ENCODE measurements at regions not wholly inside any gene's neighbourhood (a gene's known extent, or its start where the extent isn't known, plus 50 kb on each side); places are given as distances from the start of the nearest gene placed in this dataset.

- no peak for DNase-seq
- Mint-ChIP-seq H3K9me3 (peaks cover 4% of the 10 kb centered on the region), H3K4me1 (no peaks in the 10 kb centered on the region), H3K36me3 (no peaks in the 10 kb centered on the region), H3K27ac (no peak overlapping the region), H3K27me3 (no peaks in the 10 kb centered on the region), H3K4me3 (no peak overlapping the region)
- POLR2A ChIA-PET = no interaction called here
- ATAC-seq (ENCODE audit: low read depth) = no peak
These were observed 606.7 kb upstream of the LRRC4C start for GRCh38 chr11:42066113-42066512.

- ATAC-seq (ENCODE audit: low read depth) (no peak), DNase-seq (no peak)
- Mint-ChIP-seq H3K27me3 (no peaks in the 10 kb centered on the region), H3K27ac (no peak overlapping the region), H3K4me1 (no peaks in the 10 kb centered on the region), H3K36me3 (no peaks in the 10 kb centered on the region), H3K9me3 (peaks cover 5% of the 10 kb centered on the region), H3K4me3 (no peak overlapping the region)
- POLR2A ChIA-PET = no interaction called here
These were observed 614.9 kb upstream of the LRRC4C start for GRCh38 chr11:42074306-42074705.

- no peak for ATAC-seq (ENCODE audit: low read depth)
- no peak overlapping the region for H3K27ac Mint-ChIP-seq
- no peaks in the 10 kb centered on the region for H3K36me3 Mint-ChIP-seq
- peaks cover 7% of the 10 kb centered on the region for H3K9me3 Mint-ChIP-seq
- H3K4me1 Mint-ChIP-seq = no peaks in the 10 kb centered on the region
- POLR2A ChIA-PET = no interaction called here
- no peak overlapping the region for H3K4me3 Mint-ChIP-seq
- DNase-seq = no peak
- H3K27me3 Mint-ChIP-seq = no peaks in the 10 kb centered on the region
These were observed 615.7 kb upstream of the LRRC4C start for GRCh38 chr11:42075180-42075579.

- ATAC-seq (ENCODE audit: low read depth) = no peak
- no peak for DNase-seq
- POLR2A ChIA-PET = no interaction called here
- Mint-ChIP-seq H3K9me3 (peaks cover 11% of the 10 kb centered on the region), H3K36me3 (no peaks in the 10 kb centered on the region), H3K27me3 (no peaks in the 10 kb centered on the region), H3K4me3 (no peak overlapping the region), H3K27ac (no peak overlapping the region), H3K4me1 (no peaks in the 10 kb centered on the region)
These were observed 618.3 kb upstream of the LRRC4C start for GRCh38 chr11:42077794-42078193.

- Mint-ChIP-seq H3K36me3 (no peaks in the 10 kb centered on the region), H3K4me1 (no peaks in the 10 kb centered on the region), H3K9me3 (peaks cover 12% of the 10 kb centered on the region), H3K27ac (no peak overlapping the region), H3K4me3 (no peak overlapping the region), H3K27me3 (no peaks in the 10 kb centered on the region)
- DNase-seq (no peak), ATAC-seq (ENCODE audit: low read depth) (no peak)
- POLR2A ChIA-PET = no interaction called here
These were observed 626.3 kb upstream of the LRRC4C start for GRCh38 chr11:42085736-42086135.

- H3K27me3 Mint-ChIP-seq = no peaks in the 10 kb centered on the region
- H3K4me1 Mint-ChIP-seq = no peaks in the 10 kb centered on the region
- H3K36me3 Mint-ChIP-seq = no peaks in the 10 kb centered on the region
- POLR2A ChIA-PET = no interaction called here
- no peak overlapping the region for H3K27ac Mint-ChIP-seq
- H3K9me3 Mint-ChIP-seq = peaks cover 8% of the 10 kb centered on the region
- H3K4me3 Mint-ChIP-seq = no peak overlapping the region
- ATAC-seq (ENCODE audit: low read depth) (no peak), DNase-seq (no peak)
These were observed 634.1 kb upstream of the LRRC4C start for GRCh38 chr11:42093541-42093940.

- ATAC-seq (ENCODE audit: low read depth) (no peak), DNase-seq (no peak)
- Mint-ChIP-seq H3K9me3 (peaks cover 5% of the 10 kb centered on the region), H3K4me3 (no peak overlapping the region), H3K27me3 (no peaks in the 10 kb centered on the region), H3K27ac (no peak overlapping the region), H3K4me1 (no peaks in the 10 kb centered on the region), H3K36me3 (no peaks in the 10 kb centered on the region)
- POLR2A ChIA-PET = no interaction called here
These were observed 638.6 kb upstream of the LRRC4C start for GRCh38 chr11:42098075-42098474.

GRCh38 chr11:42112866-42113265, 653.4 kb upstream of the LRRC4C start:
- Mint-ChIP-seq H3K27ac (no peak overlapping the region), H3K36me3 (no peaks in the 10 kb centered on the region), H3K9me3 (peaks cover 7% of the 10 kb centered on the region), H3K4me1 (no peaks in the 10 kb centered on the region), H3K27me3 (no peaks in the 10 kb centered on the region), H3K4me3 (no peak overlapping the region)
- POLR2A ChIA-PET = no interaction called here
- no peak for DNase-seq
- ATAC-seq (ENCODE audit: low read depth) = no peak

- peaks cover 3% of the 10 kb centered on the region for H3K9me3 Mint-ChIP-seq
- no peaks in the 10 kb centered on the region for H3K36me3 Mint-ChIP-seq
- no peaks in the 10 kb centered on the region for H3K27me3 Mint-ChIP-seq
- H3K4me1 Mint-ChIP-seq = no peaks in the 10 kb centered on the region
- POLR2A ChIA-PET = no interaction called here
- H3K4me3 Mint-ChIP-seq = no peak overlapping the region
- H3K27ac Mint-ChIP-seq = no peak overlapping the region
- DNase-seq = no peak
- ATAC-seq (ENCODE audit: low read depth) = no peak
These were observed 655.5 kb upstream of the LRRC4C start for GRCh38 chr11:42114927-42115326.

GRCh38 chr11:42138454-42138853, 679.0 kb upstream of the LRRC4C start:
- no peaks in the 10 kb centered on the region for H3K36me3 Mint-ChIP-seq
- DNase-seq = no peak
- POLR2A ChIA-PET = no interaction called here
- no peaks in the 10 kb centered on the region for H3K27me3 Mint-ChIP-seq
- H3K4me1 Mint-ChIP-seq = no peaks in the 10 kb centered on the region
- peaks cover 6% of the 10 kb centered on the region for H3K9me3 Mint-ChIP-seq
- ATAC-seq (ENCODE audit: low read depth) = no peak
- H3K4me3 Mint-ChIP-seq = no peak overlapping the region
- H3K27ac Mint-ChIP-seq = no peak overlapping the region

GRCh38 chr11:42145311-42145710, 685.9 kb upstream of the LRRC4C start:
- POLR2A ChIA-PET = no interaction called here
- H3K27ac Mint-ChIP-seq = no peak overlapping the region
- H3K4me3 Mint-ChIP-seq = no peak overlapping the region
- no peaks in the 10 kb centered on the region for H3K4me1 Mint-ChIP-seq
- peaks cover 21% of the 10 kb centered on the region for H3K9me3 Mint-ChIP-seq
- no peak for DNase-seq
- no peaks in the 10 kb centered on the region for H3K36me3 Mint-ChIP-seq
- no peaks in the 10 kb centered on the region for H3K27me3 Mint-ChIP-seq
- no peak for ATAC-seq (ENCODE audit: low read depth)

GRCh38 chr11:42161886-42162285, 702.4 kb upstream of the LRRC4C start:
- Mint-ChIP-seq H3K4me3 (no peak overlapping the region), H3K27me3 (no peaks in the 10 kb centered on the region), H3K4me1 (no peaks in the 10 kb centered on the region), H3K36me3 (no peaks in the 10 kb centered on the region), H3K9me3 (peaks cover 1% of the 10 kb centered on the region), H3K27ac (no peak overlapping the region)
- DNase-seq = no peak
- POLR2A ChIA-PET = no interaction called here
- no peak for ATAC-seq (ENCODE audit: low read depth)

- POLR2A ChIA-PET = no interaction called here
- no peak overlapping the region for H3K27ac Mint-ChIP-seq
- H3K4me1 Mint-ChIP-seq = no peaks in the 10 kb centered on the region
- DNase-seq = no peak
- ATAC-seq (ENCODE audit: low read depth) = no peak
- H3K9me3 Mint-ChIP-seq = peaks cover 10% of the 10 kb centered on the region
- H3K27me3 Mint-ChIP-seq = no peaks in the 10 kb centered on the region
- no peak overlapping the region for H3K4me3 Mint-ChIP-seq
- H3K36me3 Mint-ChIP-seq = no peaks in the 10 kb centered on the region
These were observed 709.7 kb upstream of the LRRC4C start for GRCh38 chr11:42169191-42169590.

GRCh38 chr11:42170601-42171000, 711.1 kb upstream of the LRRC4C start:
- Mint-ChIP-seq H3K27ac (no peak overlapping the region), H3K4me3 (no peak overlapping the region), H3K9me3 (peaks cover 13% of the 10 kb centered on the region), H3K36me3 (no peaks in the 10 kb centered on the region), H3K4me1 (no peaks in the 10 kb centered on the region), H3K27me3 (no peaks in the 10 kb centered on the region)
- DNase-seq (no peak), ATAC-seq (ENCODE audit: low read depth) (no peak)
- POLR2A ChIA-PET = no interaction called here

- no peak for DNase-seq
- POLR2A ChIA-PET = no interaction called here
- H3K9me3 Mint-ChIP-seq = peaks cover 13% of the 10 kb centered on the region
- H3K27me3 Mint-ChIP-seq = no peaks in the 10 kb centered on the region
- no peaks in the 10 kb centered on the region for H3K4me1 Mint-ChIP-seq
- no peak overlapping the region for H3K27ac Mint-ChIP-seq
- H3K4me3 Mint-ChIP-seq = no peak overlapping the region
- no peak for ATAC-seq (ENCODE audit: low read depth)
- H3K36me3 Mint-ChIP-seq = no peaks in the 10 kb centered on the region
These were observed 711.6 kb upstream of the LRRC4C start for GRCh38 chr11:42171046-42171445.
